ENCODE measurements at regions not wholly inside any gene's neighbourhood (a gene's known extent, or its start where the extent isn't known, plus 50 kb on each side); places are given as distances from the start of the nearest gene placed in this dataset.

GRCh38 chr2:14418115-14418514 is 214.4 kb upstream of the LRATD1 start:
- Histone ChIP-seq H3K9me3 (replicated peaks; ENCODE audit: control insufficient read depth, insufficient read depth, low read length) (peaks cover 2% of the 10 kb centered on the region), H3K36me3 (ENCODE audit: control insufficient read depth in 2 of 2, extremely low read depth in 1 of 2, insufficient read depth in 2 of 2, low read length in 2 of 2) (no peaks in the 10 kb centered on the region), H3K9ac (replicated peaks; ENCODE audit: extremely low read depth, insufficient read depth, low read length) (no peak overlapping the region), H3K4me1 (ENCODE audit: control insufficient read depth, extremely low read depth, insufficient read depth, low read length) (no peaks in the 10 kb centered on the region), H3K4me3 (replicated peaks in 1 of 3; ENCODE audit: insufficient read depth in 1 of 3, low read depth in 1 of 3, low read length in 3 of 3) (no peak overlapping the region), H3K4me2 (ENCODE audit: insufficient read depth, low read length) (no peak overlapping the region), H3K27ac (ENCODE audit: insufficient read depth, low read depth, low read length) (no peak overlapping the region), H3K79me2 (ENCODE audit: control insufficient read depth, insufficient read depth, low read length) (no peaks in the 10 kb centered on the region), H4K20me1 (replicated peaks; ENCODE audit: control insufficient read depth, extremely low read depth, insufficient read depth, low read length) (no peaks in the 10 kb centered on the region), H2AFZ (ENCODE audit: low read depth, low read length) (no peak overlapping the region), H3K27me3 (ENCODE audit: control insufficient read depth in 2 of 2, insufficient read depth in 2 of 2, low read length in 2 of 2) (no peaks in the 10 kb centered on the region), H3K9me1 (replicated peaks; ENCODE audit: control insufficient read depth, extremely low read depth, insufficient read depth, low read length) (no peaks in the 10 kb centered on the region)
- TF ChIP-seq CTCF (IDR thresholded peaks at IDR 0.05; ENCODE audit: extremely low read depth in 1 of 2, insufficient read depth in 1 of 2, low read depth in 1 of 2, low read length in 2 of 2) (no peak), POLR2A (IDR thresholded peaks at IDR 0.05; ENCODE audit: low read depth, low read length) (no peak), FOS (IDR thresholded peaks at IDR 0.05; ENCODE audit: borderline replicate concordance, insufficient read depth, low read length) (no peak), JUN (IDR thresholded peaks at IDR 0.05; ENCODE audit: borderline replicate concordance, insufficient read depth, insufficient read length, low read depth) (no peak), GATA2 (IDR thresholded peaks at IDR 0.05; ENCODE audit: insufficient read depth, insufficient read length, low read depth, low read length) (no peak), POLR2AphosphoS5 (IDR thresholded peaks at IDR 0.05; ENCODE audit: insufficient read depth, low read depth, low read length) (no peak), MYC (IDR thresholded peaks at IDR 0.05; ENCODE audit: low read depth, low read length) (no peak), EZH2 (IDR thresholded peaks at IDR 0.05; ENCODE audit: borderline replicate concordance, low read depth, low read length, severe bottlenecking) (no peak)
- TF ChIP-seq, protein P1, sequence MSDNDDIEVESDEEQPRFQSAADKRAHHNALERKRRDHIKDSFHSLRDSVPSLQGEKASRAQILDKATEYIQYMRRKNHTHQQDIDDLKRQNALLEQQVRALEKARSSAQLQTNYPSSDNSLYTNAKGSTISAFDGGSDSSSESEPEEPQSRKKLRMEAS (IDR thresholded peaks at IDR 0.05; ENCODE audit: insufficient read depth, insufficient read length), result no peak
- ChIA-PET POLR2A (no interaction called here), CTCF (no interaction called here)
- no TSS peak for BruUV-seq (replicated peaks)
- DNase-seq (ENCODE audit: low read depth, low spot score) (no peak), FAIRE-seq (no peak)
- intact Hi-C loops (cut with micrococcal nuclease) (no loop called here), dilution Hi-C loops (cut with MboI; ENCODE audit: extremely low pct_ligation_motif_present, low sequenced_read_pairs) (no loop called here)

Data from endothelial cell of umbilical vein (primary cell).